ENCODE measurements at regions not wholly inside any gene's neighbourhood (a gene's known extent, or its start where the extent isn't known, plus 50 kb on each side); places are given as distances from the start of the nearest gene placed in this dataset.
A peak's percentile ranks its signal among the peaks of the same experiment; 100 is the strongest.

- Histone ChIP-seq H2AFZ (ENCODE audit: control insufficient read depth, low read length) (no peak overlapping the region), H3K27me3 (ENCODE audit: control insufficient read depth, extremely low read depth, insufficient read depth, low read length) (no peaks in the 10 kb centered on the region), H3K4me1 (ENCODE audit: control insufficient read depth, extremely low read depth, insufficient read depth, low read length) (peaks cover 12% of the 10 kb centered on the region), H3K27ac (ENCODE audit: control insufficient read depth, insufficient read depth, low read length) (no peak overlapping the region), H4K20me1 (ENCODE audit: control insufficient read depth, extremely low read depth, insufficient read depth, low read length) (no peaks in the 10 kb centered on the region), H3K36me3 (ENCODE audit: control insufficient read depth in 2 of 2, extremely low read depth in 1 of 2, insufficient read depth in 2 of 2, low read length in 2 of 2) (no peaks in the 10 kb centered on the region), H3K9me1 (ENCODE audit: control insufficient read depth, extremely low read depth, insufficient read depth, low read length) (no peaks in the 10 kb centered on the region), H3K4me3 (ENCODE audit: control insufficient read depth in 2 of 3, extremely low read depth in 1 of 3, insufficient read depth in 2 of 3, low read depth in 1 of 3, low read length in 3 of 3) (no peak overlapping the region), H3K4me2 (ENCODE audit: control insufficient read depth, extremely low read depth, insufficient read depth, low read depth, low read length) (no peak overlapping the region), H3K9me3 (ENCODE audit: control insufficient read depth, low read depth, low read length) (no peaks in the 10 kb centered on the region), H3K79me2 (ENCODE audit: control insufficient read depth, insufficient read depth, low read length) (no peaks in the 10 kb centered on the region), H3K9ac (ENCODE audit: control insufficient read depth, extremely low read depth, insufficient read depth, low read length) (no peak overlapping the region)
- TF ChIP-seq EZH2 (IDR thresholded peaks at IDR 0.05; ENCODE audit: low read length): no peak
- TF ChIP-seq CTCF (optimal IDR thresholded peaks at IDR 0.05 in 1 of 3, IDR thresholded peaks at IDR 0.05 in 1 of 3, conservative IDR thresholded peaks at IDR 0.05 in 1 of 3; ENCODE audit: extremely low read depth in 1 of 3, insufficient read depth in 2 of 3, low read length in 3 of 3): no peak
- FAIRE-seq (peak; percentile 56), DNase-seq (ENCODE audit: low read depth, low spot score) (peak; percentile 26)
- dilution Hi-C loops (cut with MboI; ENCODE audit: extremely low pct_ligation_motif_present, low sequenced_read_pairs): no loop called here
Measured at GRCh38 chr1:95548211-95548610, 314.2 kb downstream of the RWDD3 start.

- Histone ChIP-seq H3K4me2 (ENCODE audit: control insufficient read depth, extremely low read depth, insufficient read depth, low read depth, low read length) (no peak overlapping the region), H3K36me3 (ENCODE audit: control insufficient read depth in 2 of 2, extremely low read depth in 1 of 2, insufficient read depth in 2 of 2, low read length in 2 of 2) (no peaks in the 10 kb centered on the region), H2AFZ (ENCODE audit: control insufficient read depth, low read length) (no peak overlapping the region), H3K27ac (ENCODE audit: control insufficient read depth, insufficient read depth, low read length) (no peak overlapping the region), H3K27me3 (ENCODE audit: control insufficient read depth, extremely low read depth, insufficient read depth, low read length) (no peaks in the 10 kb centered on the region), H3K4me3 (ENCODE audit: control insufficient read depth in 2 of 3, extremely low read depth in 1 of 3, insufficient read depth in 2 of 3, low read depth in 1 of 3, low read length in 3 of 3) (no peak overlapping the region), H3K4me1 (ENCODE audit: control insufficient read depth, extremely low read depth, insufficient read depth, low read length) (peaks cover 22% of the 10 kb centered on the region), H3K9ac (ENCODE audit: control insufficient read depth, extremely low read depth, insufficient read depth, low read length) (no peak overlapping the region), H3K9me3 (ENCODE audit: control insufficient read depth, low read depth, low read length) (peaks cover under 1% of the 10 kb centered on the region), H4K20me1 (ENCODE audit: control insufficient read depth, extremely low read depth, insufficient read depth, low read length) (no peaks in the 10 kb centered on the region), H3K79me2 (ENCODE audit: control insufficient read depth, insufficient read depth, low read length) (no peaks in the 10 kb centered on the region), H3K9me1 (ENCODE audit: control insufficient read depth, extremely low read depth, insufficient read depth, low read length) (no peaks in the 10 kb centered on the region)
- TF ChIP-seq EZH2 (IDR thresholded peaks at IDR 0.05; ENCODE audit: low read length) (no peak), CTCF (optimal IDR thresholded peaks at IDR 0.05 in 1 of 3, IDR thresholded peaks at IDR 0.05 in 1 of 3, conservative IDR thresholded peaks at IDR 0.05 in 1 of 3; ENCODE audit: extremely low read depth in 1 of 3, insufficient read depth in 2 of 3, low read length in 3 of 3) (no peak)
- FAIRE-seq (no peak), DNase-seq (ENCODE audit: low read depth, low spot score) (no peak)
- dilution Hi-C loops (cut with MboI; ENCODE audit: extremely low pct_ligation_motif_present, low sequenced_read_pairs): no loop called here
Measured at GRCh38 chr1:95551201-95551600, 317.2 kb downstream of the RWDD3 start.

Measured in keratinocyte (primary cell).